Mammary epithelial cell (primary cell): ENCODE measurements at regions not wholly inside any gene's neighbourhood (a gene's known extent, or its start where the extent isn't known, plus 50 kb on each side); places are given as distances from the start of the nearest gene placed in this dataset.

Experiments used
- EZH2 ChIP-seq: IDR thresholded peaks from 2 replicates; pipeline ENCODE4 v1.6.1; 2012; ENCODE audit warnings: low read length, inconsistent platforms, borderline replicate concordance
- TF ChIP-seq, protein P1 (sequence below), 2 donors: IDR thresholded peaks in 1 of 2; conservative IDR thresholded peaks in 1 of 2; 2 replicates each; pipeline ENCODE4 v1.5.1; 2011 to 2012; ENCODE audit warnings: inconsistent platforms in 2 of 2, low read length in 2 of 2, mild to moderate bottlenecking in 2 of 2, control low read depth in 1 of 2, low read depth in 1 of 2; ENCODE audit not compliant: insufficient read depth in 1 of 2; ENCODE audit errors: extremely low read depth in 1 of 2

DNA sequence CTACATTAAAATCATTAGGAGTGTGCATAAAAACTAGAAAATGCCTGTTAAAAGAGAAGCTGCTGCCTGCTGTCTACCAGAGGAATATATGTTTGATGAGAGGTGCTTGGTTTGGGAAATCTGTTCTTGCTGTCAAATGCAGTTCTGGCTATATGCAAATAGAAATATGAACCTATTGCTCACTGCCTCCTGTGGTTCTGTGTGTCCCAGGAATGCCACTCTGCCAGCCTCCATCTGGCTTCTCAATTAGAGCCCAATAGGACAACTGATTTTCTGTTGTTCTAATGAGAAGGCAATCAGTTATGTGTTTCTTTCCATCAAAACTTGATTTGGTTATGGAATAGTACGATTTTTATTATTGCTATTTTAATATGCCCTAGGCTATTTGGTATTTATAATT is 759.7 kb downstream of the HDGFL1 start:
- TF ChIP-seq, protein P1, sequence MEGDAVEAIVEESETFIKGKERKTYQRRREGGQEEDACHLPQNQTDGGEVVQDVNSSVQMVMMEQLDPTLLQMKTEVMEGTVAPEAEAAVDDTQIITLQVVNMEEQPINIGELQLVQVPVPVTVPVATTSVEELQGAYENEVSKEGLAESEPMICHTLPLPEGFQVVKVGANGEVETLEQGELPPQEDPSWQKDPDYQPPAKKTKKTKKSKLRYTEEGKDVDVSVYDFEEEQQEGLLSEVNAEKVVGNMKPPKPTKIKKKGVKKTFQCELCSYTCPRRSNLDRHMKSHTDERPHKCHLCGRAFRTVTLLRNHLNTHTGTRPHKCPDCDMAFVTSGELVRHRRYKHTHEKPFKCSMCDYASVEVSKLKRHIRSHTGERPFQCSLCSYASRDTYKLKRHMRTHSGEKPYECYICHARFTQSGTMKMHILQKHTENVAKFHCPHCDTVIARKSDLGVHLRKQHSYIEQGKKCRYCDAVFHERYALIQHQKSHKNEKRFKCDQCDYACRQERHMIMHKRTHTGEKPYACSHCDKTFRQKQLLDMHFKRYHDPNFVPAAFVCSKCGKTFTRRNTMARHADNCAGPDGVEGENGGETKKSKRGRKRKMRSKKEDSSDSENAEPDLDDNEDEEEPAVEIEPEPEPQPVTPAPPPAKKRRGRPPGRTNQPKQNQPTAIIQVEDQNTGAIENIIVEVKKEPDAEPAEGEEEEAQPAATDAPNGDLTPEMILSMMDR (conservative IDR thresholded peaks at IDR 0.05 in 1 of 2, IDR thresholded peaks at IDR 0.05 in 1 of 2; ENCODE audit: extremely low read depth in 1 of 2, insufficient read depth in 1 of 2, low read depth in 1 of 2, low read length in 2 of 2): no peak
- no peak for TF ChIP-seq EZH2
